Central memory CD8-positive, alpha-beta T cell (primary cell): ENCODE measurements at regions not wholly inside any gene's neighbourhood (a gene's known extent, or its start where the extent isn't known, plus 50 kb on each side); places are given as distances from the start of the nearest gene placed in this dataset.

ENCODE experiments used
- ATAC-seq: fragments of 150-1000 bp; cut with Tn5 transposase; replicated peaks from 2 replicates; pipeline ENCODE4 v1.10.0; 2022; ENCODE audit warnings: mild to moderate bottlenecking, moderate FRiP score, moderate number of reproducible peaks; ENCODE audit not compliant: poor library complexity, severe bottlenecking; ENCODE audit errors: extremely low read depth
- DNase-seq, 2 donors: peaks; one replicate each; pipeline ENCODE4 v3.0.0; 2021; ENCODE audit warnings: low spot score in 2 of 2
- H3K27ac Mint-ChIP-seq: one replicate; pipeline ENCODE4 v1.8.0; 2022; ENCODE audit warnings: low read depth, mild to moderate bottlenecking, moderate library complexity, mixed read lengths
- H3K27me3 Mint-ChIP-seq: one replicate; pipeline ENCODE4 v1.8.0; 2022; ENCODE audit warnings: mixed read lengths
- H3K36me3 Mint-ChIP-seq: one replicate; pipeline ENCODE4 v1.8.0; 2022; ENCODE audit warnings: mild to moderate bottlenecking, moderate library complexity, mixed read lengths; ENCODE audit not compliant: insufficient read depth
- H3K4me1 Mint-ChIP-seq: one replicate; pipeline ENCODE4 v1.8.0; 2022; ENCODE audit warnings: mixed read lengths
- H3K4me3 Mint-ChIP-seq: one replicate; pipeline ENCODE4 v1.8.0; 2022; ENCODE audit warnings: mild to moderate bottlenecking, moderate library complexity, mixed read lengths
- H3K9me3 Mint-ChIP-seq: one replicate; pipeline ENCODE4 v1.8.0; 2022; ENCODE audit warnings: mixed read lengths

- DNase-seq = no peak
- ATAC-seq = no peak
- no peaks in the 10 kb centered on the region for H3K4me1 Mint-ChIP-seq
- no peaks in the 10 kb centered on the region for H3K9me3 Mint-ChIP-seq
- H3K27me3 Mint-ChIP-seq = peaks cover 70% of the 10 kb centered on the region
- H3K36me3 Mint-ChIP-seq = no peaks in the 10 kb centered on the region
- no peak overlapping the region for H3K27ac Mint-ChIP-seq
- no peak overlapping the region for H3K4me3 Mint-ChIP-seq
These were observed 475.9 kb downstream of the HS3ST3B1 start for GRCh38 chr17:14776791-14777190.

GRCh38 chr17:14775731-14776492 is 475.0 kb downstream of the HS3ST3B1 start:
- no peaks in the 10 kb centered on the region for H3K9me3 Mint-ChIP-seq
- no peaks in the 10 kb centered on the region for H3K4me1 Mint-ChIP-seq
- no peak overlapping the region for H3K27ac Mint-ChIP-seq
- no peaks in the 10 kb centered on the region for H3K36me3 Mint-ChIP-seq
- no peak overlapping the region for H3K4me3 Mint-ChIP-seq
- H3K27me3 Mint-ChIP-seq = peaks cover 70% of the 10 kb centered on the region
- no peak for DNase-seq
- ATAC-seq = no peak

GRCh38 chr17:14774774-14775173 is 473.9 kb downstream of the HS3ST3B1 start:
- no peak overlapping the region for H3K27ac Mint-ChIP-seq
- ATAC-seq = no peak
- H3K36me3 Mint-ChIP-seq = no peaks in the 10 kb centered on the region
- H3K27me3 Mint-ChIP-seq = peaks cover 65% of the 10 kb centered on the region
- no peaks in the 10 kb centered on the region for H3K9me3 Mint-ChIP-seq
- DNase-seq = no peak
- no peaks in the 10 kb centered on the region for H3K4me1 Mint-ChIP-seq
- H3K4me3 Mint-ChIP-seq = no peak overlapping the region

- ATAC-seq (no peak), DNase-seq (no peak)
- no peak overlapping the region for H3K4me3 Mint-ChIP-seq
- peaks cover 7% of the 10 kb centered on the region for H3K9me3 Mint-ChIP-seq
- H3K36me3 Mint-ChIP-seq = no peaks in the 10 kb centered on the region
- H3K27me3 Mint-ChIP-seq = peaks cover 45% of the 10 kb centered on the region
- no peak overlapping the region for H3K27ac Mint-ChIP-seq
- no peaks in the 10 kb centered on the region for H3K4me1 Mint-ChIP-seq
These were observed 471.9 kb downstream of the HS3ST3B1 start for GRCh38 chr17:14772776-14773175.

GRCh38 chr17:14771543-14771942 is 470.7 kb downstream of the HS3ST3B1 start:
- DNase-seq (no peak), ATAC-seq (no peak)
- Mint-ChIP-seq H3K4me1 (no peaks in the 10 kb centered on the region), H3K27me3 (peaks cover 33% of the 10 kb centered on the region), H3K9me3 (peaks cover 7% of the 10 kb centered on the region), H3K27ac (no peak overlapping the region), H3K4me3 (no peak overlapping the region), H3K36me3 (no peaks in the 10 kb centered on the region)

GRCh38 chr17:14768923-14769322 is 468.0 kb downstream of the HS3ST3B1 start:
- no peak overlapping the region for H3K27ac Mint-ChIP-seq

GRCh38 chr17:14762736-14763479 is 462.0 kb downstream of the HS3ST3B1 start:
- ATAC-seq (no peak), DNase-seq (no peak)
- H3K4me1 Mint-ChIP-seq = no peaks in the 10 kb centered on the region
- no peaks in the 10 kb centered on the region for H3K36me3 Mint-ChIP-seq
- peaks cover 29% of the 10 kb centered on the region for H3K27me3 Mint-ChIP-seq
- no peaks in the 10 kb centered on the region for H3K9me3 Mint-ChIP-seq
- no peak overlapping the region for H3K4me3 Mint-ChIP-seq
- H3K27ac Mint-ChIP-seq = no peak overlapping the region

More at GRCh38 chr17:14768923-14769322, 468.0 kb downstream of the HS3ST3B1 start:
- ATAC-seq (no peak), DNase-seq (no peak)
- no peak overlapping the region for H3K4me3 Mint-ChIP-seq
- no peaks in the 10 kb centered on the region for H3K36me3 Mint-ChIP-seq
- no peaks in the 10 kb centered on the region for H3K4me1 Mint-ChIP-seq
- H3K27me3 Mint-ChIP-seq = peaks cover 11% of the 10 kb centered on the region
- H3K9me3 Mint-ChIP-seq = peaks cover 7% of the 10 kb centered on the region

GRCh38 chr17:14760719-14761411 is 460.0 kb downstream of the HS3ST3B1 start:
- Mint-ChIP-seq H3K36me3 (no peaks in the 10 kb centered on the region), H3K4me3 (no peak overlapping the region), H3K9me3 (no peaks in the 10 kb centered on the region), H3K4me1 (no peaks in the 10 kb centered on the region), H3K27me3 (peaks cover 49% of the 10 kb centered on the region), H3K27ac (no peak overlapping the region)
- DNase-seq = no peak
- no peak for ATAC-seq

- Mint-ChIP-seq H3K4me3 (no peak overlapping the region), H3K27me3 (peaks cover 52% of the 10 kb centered on the region), H3K27ac (no peak overlapping the region), H3K9me3 (no peaks in the 10 kb centered on the region), H3K36me3 (no peaks in the 10 kb centered on the region), H3K4me1 (no peaks in the 10 kb centered on the region)
- DNase-seq = no peak
- no peak for ATAC-seq
These were observed 459.3 kb downstream of the HS3ST3B1 start for GRCh38 chr17:14760212-14760611.

- Mint-ChIP-seq H3K36me3 (no peaks in the 10 kb centered on the region), H3K4me1 (no peaks in the 10 kb centered on the region), H3K27me3 (peaks cover 52% of the 10 kb centered on the region), H3K27ac (no peak overlapping the region), H3K9me3 (no peaks in the 10 kb centered on the region), H3K4me3 (no peak overlapping the region)
- DNase-seq = no peak
- ATAC-seq = no peak
These were observed 458.4 kb downstream of the HS3ST3B1 start for GRCh38 chr17:14759325-14759724.

- Mint-ChIP-seq H3K27me3 (peaks cover 46% of the 10 kb centered on the region), H3K36me3 (no peaks in the 10 kb centered on the region), H3K27ac (no peak overlapping the region), H3K4me3 (no peak overlapping the region), H3K9me3 (no peaks in the 10 kb centered on the region), H3K4me1 (no peaks in the 10 kb centered on the region)
- DNase-seq = no peak
- no peak for ATAC-seq
These were observed 455.6 kb downstream of the HS3ST3B1 start for GRCh38 chr17:14756479-14756878.

GRCh38 chr17:14755002-14755401 is 454.1 kb downstream of the HS3ST3B1 start:
- Mint-ChIP-seq H3K36me3 (no peaks in the 10 kb centered on the region), H3K9me3 (no peaks in the 10 kb centered on the region), H3K27me3 (peaks cover 46% of the 10 kb centered on the region), H3K4me3 (no peak overlapping the region), H3K4me1 (no peaks in the 10 kb centered on the region), H3K27ac (no peak overlapping the region)
- DNase-seq = no peak
- no peak for ATAC-seq
